ENCODE measurements at regions not wholly inside any gene's neighbourhood (a gene's known extent, or its start where the extent isn't known, plus 50 kb on each side); places are given as distances from the start of the nearest gene placed in this dataset.

DNA sequence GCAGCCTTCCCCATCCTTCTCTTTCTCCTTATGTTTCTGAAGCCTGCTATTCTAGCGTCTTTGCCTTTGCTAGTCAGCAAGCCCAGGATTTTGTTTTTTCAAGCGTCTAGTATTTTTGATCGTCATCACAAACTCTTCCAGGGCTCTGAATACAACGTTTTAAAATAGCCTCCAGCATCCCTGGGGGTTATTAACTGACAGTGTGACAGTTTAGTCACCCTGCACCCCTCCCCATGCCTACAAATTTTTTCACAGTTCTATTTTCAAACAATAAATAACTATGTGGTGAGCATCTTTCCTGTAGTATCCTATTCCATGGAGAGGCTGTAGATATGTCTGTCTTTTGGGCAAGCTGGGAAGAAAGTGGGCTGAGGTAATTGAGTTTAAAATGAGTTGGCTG lies 280.9 kb downstream of the MAP2K4 start:
- Histone ChIP-seq H3K23ac (ENCODE audit: low read depth, low read length, poor library complexity) (no peak overlapping the region), H2BK120ac (ENCODE audit: low read depth, low read length) (no peak overlapping the region), H3K27ac (replicated peaks; ENCODE audit: low read length) (no peak overlapping the region), H3K4me1 (ENCODE audit: control insufficient read depth in 2 of 2, insufficient read depth in 1 of 2, low read depth in 1 of 2, low read length in 2 of 2) (peaks cover 0 to under 1% of the 10 kb centered on the region in 2 donors), H2AK5ac (ENCODE audit: low read depth, low read length) (no peak overlapping the region), H2BK12ac (ENCODE audit: low read length) (no peak overlapping the region), H3K18ac (ENCODE audit: low read length) (no peak overlapping the region), H4K91ac (ENCODE audit: low read depth, low read length, poor library complexity) (no peak overlapping the region), H4K8ac (ENCODE audit: low read depth, low read length) (no peak overlapping the region), H3K4me3 (ENCODE audit: low read length in 2 of 2) (no peak overlapping the region), H3K36me3 (replicated peaks in 1 of 2; ENCODE audit: control insufficient read depth in 2 of 2, insufficient read depth in 2 of 2, low read length in 2 of 2) (no peaks in the 10 kb centered on the region), H2BK5ac (ENCODE audit: low read length) (no peak overlapping the region), H3K27me3 (ENCODE audit: control insufficient read depth in 3 of 3, insufficient read depth in 3 of 3, low read depth in 1 of 3, low read length in 3 of 3) (no peaks in the 10 kb centered on the region), H3K9me3 (replicated peaks in 1 of 2; ENCODE audit: control insufficient read depth in 2 of 2, insufficient read depth in 1 of 2, low read depth in 1 of 2, low read length in 2 of 2) (no peaks in the 10 kb centered on the region), H3K79me1 (ENCODE audit: low read depth, low read length) (no peaks in the 10 kb centered on the region), H2AFZ (ENCODE audit: low read length) (no peak overlapping the region), H3K4me2 (ENCODE audit: insufficient read depth, low read length, poor library complexity, severe bottlenecking) (no peak overlapping the region), H3K4ac (ENCODE audit: low read length) (no peak overlapping the region), H2BK15ac (ENCODE audit: low read length) (no peak overlapping the region), H3K14ac (ENCODE audit: low read length) (no peak overlapping the region), H3K9ac (ENCODE audit: low read depth, low read length, poor library complexity) (no peak overlapping the region)
- DNase-seq (ENCODE audit: low spot score), result no peak
- no CpG with 5 or more reads among the region's 4 CpGs for WGBS, 2 donors (ENCODE audit: extremely low coverage in 2 of 2, insufficient read length in 2 of 2, insufficient replicate concordance in 1 of 2)

- Histone ChIP-seq H2BK5ac (ENCODE audit: low read length) (no peak overlapping the region), H3K4me2 (ENCODE audit: insufficient read depth, low read length, poor library complexity, severe bottlenecking) (no peak overlapping the region), H3K14ac (ENCODE audit: low read length) (no peak overlapping the region), H3K9me3 (replicated peaks in 1 of 2; ENCODE audit: control insufficient read depth in 2 of 2, insufficient read depth in 1 of 2, low read depth in 1 of 2, low read length in 2 of 2) (no peaks in the 10 kb centered on the region), H2AFZ (ENCODE audit: low read length) (no peak overlapping the region), H2BK15ac (ENCODE audit: low read length) (no peak overlapping the region), H3K79me1 (ENCODE audit: low read depth, low read length) (no peaks in the 10 kb centered on the region), H3K9ac (ENCODE audit: low read depth, low read length, poor library complexity) (no peak overlapping the region), H4K91ac (ENCODE audit: low read depth, low read length, poor library complexity) (no peak overlapping the region), H3K4me1 (ENCODE audit: control insufficient read depth in 2 of 2, insufficient read depth in 1 of 2, low read depth in 1 of 2, low read length in 2 of 2) (no peaks in the 10 kb centered on the region), H3K36me3 (replicated peaks in 1 of 2; ENCODE audit: control insufficient read depth in 2 of 2, insufficient read depth in 2 of 2, low read length in 2 of 2) (no peaks in the 10 kb centered on the region), H3K27ac (replicated peaks; ENCODE audit: low read length) (no peak overlapping the region), H2AK5ac (ENCODE audit: low read depth, low read length) (no peak overlapping the region), H3K18ac (ENCODE audit: low read length) (no peak overlapping the region), H3K4ac (ENCODE audit: low read length) (no peak overlapping the region), H2BK12ac (ENCODE audit: low read length) (no peak overlapping the region), H2BK120ac (ENCODE audit: low read depth, low read length) (no peak overlapping the region), H3K4me3 (ENCODE audit: low read length in 2 of 2) (no peak overlapping the region), H4K8ac (ENCODE audit: low read depth, low read length) (no peak overlapping the region), H3K27me3 (ENCODE audit: control insufficient read depth in 3 of 3, insufficient read depth in 3 of 3, low read depth in 1 of 3, low read length in 3 of 3) (no peaks in the 10 kb centered on the region), H3K23ac (ENCODE audit: low read depth, low read length, poor library complexity) (no peak overlapping the region)
- DNase-seq (ENCODE audit: low spot score), result no peak
- no CpG with 5 or more reads among the region's 3 CpGs for WGBS, 2 donors (ENCODE audit: extremely low coverage in 2 of 2, insufficient read length in 2 of 2, insufficient replicate concordance in 1 of 2)
Measured at GRCh38 chr17:12302711-12303110, 282.0 kb downstream of the MAP2K4 start.

DNA sequence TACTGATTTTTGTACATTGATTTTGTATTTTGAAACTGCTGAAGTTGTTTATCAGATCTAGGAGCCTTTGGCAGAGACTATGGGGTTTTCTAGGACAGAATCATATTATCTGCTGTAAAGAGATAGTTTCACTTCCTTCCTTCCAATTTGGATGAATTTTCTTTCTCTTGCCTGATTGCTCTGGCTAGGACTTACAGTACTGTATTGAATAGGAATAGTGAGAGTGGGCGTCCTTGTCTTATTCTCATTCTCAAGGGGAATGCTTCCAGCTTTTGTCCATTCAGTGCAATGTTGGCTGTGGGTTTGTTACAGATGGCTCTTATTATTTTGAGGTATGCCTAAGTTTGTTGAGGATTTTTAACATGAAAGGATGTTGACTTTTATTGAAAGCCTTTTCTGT lies 290.1 kb downstream of the MAP2K4 start:
- H3K36me3 ChIP-seq (replicated peaks in 1 of 2; ENCODE audit: control insufficient read depth in 2 of 2, insufficient read depth in 2 of 2, low read length in 2 of 2), result no peaks in the 10 kb centered on the region
- H4K91ac ChIP-seq (ENCODE audit: low read depth, low read length, poor library complexity), result no peak overlapping the region
- no peak overlapping the region for H3K18ac ChIP-seq (ENCODE audit: low read length)
- H3K23ac ChIP-seq (ENCODE audit: low read depth, low read length, poor library complexity), result no peak overlapping the region
- no peaks in the 10 kb centered on the region for H3K27me3 ChIP-seq (ENCODE audit: control insufficient read depth in 3 of 3, insufficient read depth in 3 of 3, low read depth in 1 of 3, low read length in 3 of 3)
- H2BK120ac ChIP-seq (ENCODE audit: low read depth, low read length), result no peak overlapping the region
- no peak overlapping the region for H3K9ac ChIP-seq (ENCODE audit: low read depth, low read length, poor library complexity)
- H2BK12ac ChIP-seq (ENCODE audit: low read length), result no peak overlapping the region
- H3K9me3 ChIP-seq (replicated peaks in 1 of 2; ENCODE audit: control insufficient read depth in 2 of 2, insufficient read depth in 1 of 2, low read depth in 1 of 2, low read length in 2 of 2), result peaks cover 0 to 3% of the 10 kb centered on the region in 2 donors
- H3K27ac ChIP-seq (replicated peaks; ENCODE audit: low read length), result no peak overlapping the region
- no peak overlapping the region for H3K4ac ChIP-seq (ENCODE audit: low read length)
- DNase-seq (ENCODE audit: low spot score), result no peak
- no peak overlapping the region for H2BK15ac ChIP-seq (ENCODE audit: low read length)
- WGBS, 2 donors (ENCODE audit: extremely low coverage in 2 of 2, insufficient read length in 2 of 2, insufficient replicate concordance in 1 of 2), result no CpG with 5 or more reads among the region's 1 CpG
- no peak overlapping the region for H2AFZ ChIP-seq (ENCODE audit: low read length)
- H2AK5ac ChIP-seq (ENCODE audit: low read depth, low read length), result no peak overlapping the region
- no peak overlapping the region for H2BK5ac ChIP-seq (ENCODE audit: low read length)
- H3K4me2 ChIP-seq (ENCODE audit: insufficient read depth, low read length, poor library complexity, severe bottlenecking), result no peak overlapping the region
- no peaks in the 10 kb centered on the region for H3K79me1 ChIP-seq (ENCODE audit: low read depth, low read length)
- no peak overlapping the region for H3K4me3 ChIP-seq (ENCODE audit: low read length in 2 of 2)
- no peak overlapping the region for H3K14ac ChIP-seq (ENCODE audit: low read length)
- peaks cover 0 to 2% of the 10 kb centered on the region in 2 donors for H3K4me1 ChIP-seq (ENCODE audit: control insufficient read depth in 2 of 2, insufficient read depth in 1 of 2, low read depth in 1 of 2, low read length in 2 of 2)
- H4K8ac ChIP-seq (ENCODE audit: low read depth, low read length), result no peak overlapping the region

- Histone ChIP-seq H3K4ac (ENCODE audit: low read length) (no peak overlapping the region), H3K4me2 (ENCODE audit: insufficient read depth, low read length, poor library complexity, severe bottlenecking) (no peak overlapping the region), H2AK5ac (ENCODE audit: low read depth, low read length) (no peak overlapping the region), H3K14ac (ENCODE audit: low read length) (no peak overlapping the region), H4K8ac (ENCODE audit: low read depth, low read length) (no peak overlapping the region), H3K9me3 (replicated peaks in 1 of 2; ENCODE audit: control insufficient read depth in 2 of 2, insufficient read depth in 1 of 2, low read depth in 1 of 2, low read length in 2 of 2) (peaks cover 0 to 3% of the 10 kb centered on the region in 2 donors), H3K79me1 (ENCODE audit: low read depth, low read length) (no peaks in the 10 kb centered on the region), H2BK5ac (ENCODE audit: low read length) (no peak overlapping the region), H3K27ac (replicated peaks; ENCODE audit: low read length) (no peak overlapping the region), H4K91ac (ENCODE audit: low read depth, low read length, poor library complexity) (no peak overlapping the region), H2BK120ac (ENCODE audit: low read depth, low read length) (no peak overlapping the region), H2AFZ (ENCODE audit: low read length) (no peak overlapping the region), H2BK12ac (ENCODE audit: low read length) (no peak overlapping the region), H3K23ac (ENCODE audit: low read depth, low read length, poor library complexity) (no peak overlapping the region), H3K36me3 (replicated peaks in 1 of 2; ENCODE audit: control insufficient read depth in 2 of 2, insufficient read depth in 2 of 2, low read length in 2 of 2) (no peaks in the 10 kb centered on the region), H3K9ac (ENCODE audit: low read depth, low read length, poor library complexity) (no peak overlapping the region), H3K27me3 (ENCODE audit: control insufficient read depth in 3 of 3, insufficient read depth in 3 of 3, low read depth in 1 of 3, low read length in 3 of 3) (no peaks in the 10 kb centered on the region), H3K18ac (ENCODE audit: low read length) (no peak overlapping the region), H3K4me3 (ENCODE audit: low read length in 2 of 2) (no peak overlapping the region), H3K4me1 (ENCODE audit: control insufficient read depth in 2 of 2, insufficient read depth in 1 of 2, low read depth in 1 of 2, low read length in 2 of 2) (peaks cover 0 to 2% of the 10 kb centered on the region in 2 donors), H2BK15ac (ENCODE audit: low read length) (no peak overlapping the region)
- no peak for DNase-seq (ENCODE audit: low spot score)
Measured at GRCh38 chr17:12312692-12313091, 292.0 kb downstream of the MAP2K4 start.
